Activated CD8-positive, alpha-beta T cell treated with anti-CD3 and anti-CD28 coated beads for 36 hours (primary cell): ENCODE measurements at regions not wholly inside any gene's neighbourhood (a gene's known extent, or its start where the extent isn't known, plus 50 kb on each side); places are given as distances from the start of the nearest gene placed in this dataset.

Experiments used
- ATAC-seq: fragments of 200-7000 bp; cut with Tn5 transposase; one replicate; pipeline ENCODE4 v1.10.0; 2021; ENCODE audit warnings: mild to moderate bottlenecking, moderate library complexity
- CTCF ChIA-PET: fragments of 350-600 bp; sonication (Branson Sonifier 250); formaldehyde crosslinking; loops from one replicate; lab custom pipeline; 2021; ENCODE audit warnings: antibody characterized with exemption; lab: Charles Lee
- POLR2A ChIA-PET: fragments of 350-600 bp; sonication (Branson Sonifier 250); formaldehyde crosslinking; loops from one replicate; lab custom pipeline; 2021; ENCODE audit warnings: antibody characterized with exemption; lab: Charles Lee
- DNase-seq: peaks from one replicate; pipeline ENCODE4 v3.0.0-alpha.2; 2020
- H3K27ac Mint-ChIP-seq: one replicate; pipeline ENCODE4 v1.8.0; 2021; ENCODE audit warnings: mild to moderate bottlenecking, mixed read lengths
- H3K27me3 Mint-ChIP-seq: one replicate; pipeline ENCODE4 v1.8.0; 2021; ENCODE audit warnings: mixed read lengths
- H3K36me3 Mint-ChIP-seq: one replicate; pipeline ENCODE4 v1.8.0; 2021; ENCODE audit warnings: low read depth, mixed read lengths
- H3K4me1 Mint-ChIP-seq: one replicate; pipeline ENCODE4 v1.8.0; 2021; ENCODE audit warnings: low read depth, mixed read lengths
- H3K4me3 Mint-ChIP-seq: one replicate; pipeline ENCODE4 v1.8.0; 2021; ENCODE audit warnings: mild to moderate bottlenecking, moderate library complexity, mixed read lengths
- H3K9me3 Mint-ChIP-seq: one replicate; pipeline ENCODE4 v1.8.0; 2021; ENCODE audit warnings: mixed read lengths
- intact Hi-C: fragments of 100-400 bp; cut with micrococcal nuclease; formaldehyde crosslinking; loops from one replicate; pipeline ENCODE4 v1.10.0; 2022
- TF ChIP-seq, protein P1 (sequence below): fragments of 200-600 bp; IDR thresholded peaks from one replicate; pipeline ENCODE4 v1.8.0; 2022; ENCODE audit warnings: antibody characterized with exemption, mild to moderate bottlenecking

DNA sequence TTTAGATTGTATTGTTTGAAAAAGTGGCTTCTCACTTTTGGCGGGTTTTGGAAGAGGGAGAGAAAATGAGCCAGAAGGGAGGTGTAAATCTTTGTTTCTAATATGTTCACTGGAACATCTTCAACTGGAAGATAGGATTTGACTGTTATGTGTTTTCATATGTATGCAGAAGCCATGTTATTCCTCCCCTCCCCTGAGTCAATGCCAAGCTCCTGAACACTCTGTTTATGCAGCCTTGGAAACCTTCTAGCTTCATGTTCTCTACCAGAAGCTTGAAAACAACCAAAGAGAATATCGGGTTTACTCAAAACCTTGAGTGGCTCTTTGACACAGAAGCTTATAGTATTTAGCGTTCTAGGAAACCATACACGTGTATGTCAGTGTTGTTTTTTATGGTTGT is 279.1 kb downstream of the PRL start:
- DNase-seq, result no peak
- Mint-ChIP-seq H3K36me3 (peaks cover 2% of the 10 kb centered on the region), H3K4me3 (no peak overlapping the region), H3K27me3 (no peaks in the 10 kb centered on the region), H3K27ac (no peak overlapping the region), H3K9me3 (peaks cover 2% of the 10 kb centered on the region), H3K4me1 (no peaks in the 10 kb centered on the region)
- POLR2A ChIA-PET, result interaction anchor here (0.6 kb wide), 1 partner anchor 31 kb away, joined by 3 read pairs; no protein-coding TSS in a partner anchor
- CTCF ChIA-PET, result interaction anchor here (1.4 kb wide), 1 partner anchor 18 kb away, joined by 4 read pairs; no protein-coding TSS in a partner anchor
- ATAC-seq, result no peak
- intact Hi-C loops, result no loop called here
- TF ChIP-seq, protein P1, sequence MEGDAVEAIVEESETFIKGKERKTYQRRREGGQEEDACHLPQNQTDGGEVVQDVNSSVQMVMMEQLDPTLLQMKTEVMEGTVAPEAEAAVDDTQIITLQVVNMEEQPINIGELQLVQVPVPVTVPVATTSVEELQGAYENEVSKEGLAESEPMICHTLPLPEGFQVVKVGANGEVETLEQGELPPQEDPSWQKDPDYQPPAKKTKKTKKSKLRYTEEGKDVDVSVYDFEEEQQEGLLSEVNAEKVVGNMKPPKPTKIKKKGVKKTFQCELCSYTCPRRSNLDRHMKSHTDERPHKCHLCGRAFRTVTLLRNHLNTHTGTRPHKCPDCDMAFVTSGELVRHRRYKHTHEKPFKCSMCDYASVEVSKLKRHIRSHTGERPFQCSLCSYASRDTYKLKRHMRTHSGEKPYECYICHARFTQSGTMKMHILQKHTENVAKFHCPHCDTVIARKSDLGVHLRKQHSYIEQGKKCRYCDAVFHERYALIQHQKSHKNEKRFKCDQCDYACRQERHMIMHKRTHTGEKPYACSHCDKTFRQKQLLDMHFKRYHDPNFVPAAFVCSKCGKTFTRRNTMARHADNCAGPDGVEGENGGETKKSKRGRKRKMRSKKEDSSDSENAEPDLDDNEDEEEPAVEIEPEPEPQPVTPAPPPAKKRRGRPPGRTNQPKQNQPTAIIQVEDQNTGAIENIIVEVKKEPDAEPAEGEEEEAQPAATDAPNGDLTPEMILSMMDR, result no peak

DNA sequence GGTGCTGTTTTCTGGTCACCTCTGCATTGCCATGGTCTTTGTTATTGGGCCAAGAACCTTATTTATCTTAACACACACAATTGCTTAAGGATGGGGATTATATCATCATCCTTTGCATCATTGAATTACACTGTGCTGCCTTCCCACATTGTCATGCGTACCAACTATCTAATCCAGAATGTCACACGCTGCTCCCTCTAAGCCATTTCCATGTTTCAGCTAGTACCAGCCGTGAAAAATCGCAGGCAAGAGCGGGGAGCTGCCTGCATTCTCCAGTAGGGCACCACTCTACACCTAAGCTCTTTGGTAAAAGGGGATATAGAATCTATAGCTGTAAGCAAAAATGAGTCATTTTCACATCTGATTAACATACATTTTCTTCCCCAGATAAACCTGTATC is 277.0 kb downstream of the PRL start:
- ATAC-seq (no peak), DNase-seq (no peak)
- POLR2A ChIA-PET, result no interaction called here
- H3K27ac Mint-ChIP-seq, result no peak overlapping the region
- H3K36me3 Mint-ChIP-seq, result peaks cover 2% of the 10 kb centered on the region
- H3K4me3 Mint-ChIP-seq, result no peak overlapping the region
- H3K27me3 Mint-ChIP-seq, result no peaks in the 10 kb centered on the region
- intact Hi-C loops, result no loop called here
- CTCF ChIA-PET, result no interaction called here
- no peaks in the 10 kb centered on the region for H3K4me1 Mint-ChIP-seq
- TF ChIP-seq, protein P1, result no peak
- H3K9me3 Mint-ChIP-seq, result peaks cover 2% of the 10 kb centered on the region

DNA sequence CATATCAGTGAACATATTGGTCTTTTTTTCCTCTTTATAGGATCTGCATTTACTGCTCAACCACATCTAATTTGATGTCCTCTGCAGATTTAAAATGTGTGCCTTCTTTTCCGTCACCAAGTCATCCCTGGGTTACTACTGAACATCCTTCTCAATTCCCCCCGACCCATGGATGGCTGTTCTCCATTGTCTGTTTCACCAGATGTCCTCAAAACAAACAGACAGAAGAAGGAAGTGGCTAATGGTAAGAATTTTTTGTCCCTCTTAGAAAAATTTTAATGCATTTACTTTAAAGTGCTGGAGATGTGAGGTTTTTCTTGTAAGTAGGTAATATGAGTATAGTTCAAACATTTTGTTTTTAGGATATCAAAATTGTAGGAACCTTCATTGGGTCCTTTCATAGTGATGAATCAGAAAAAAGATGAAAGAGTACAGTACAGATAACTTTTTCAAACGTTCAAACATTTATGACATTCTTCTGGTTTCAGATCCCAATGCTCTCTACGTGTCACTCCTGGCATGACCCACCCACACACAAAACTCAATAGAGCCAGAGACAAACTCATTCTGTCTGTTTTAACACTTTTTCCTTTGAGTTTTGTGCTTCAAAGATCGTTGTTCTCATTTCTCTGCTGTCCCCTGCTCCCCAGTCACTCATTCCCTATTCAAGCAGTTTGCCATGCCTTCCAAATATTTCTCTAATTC is 276.4 kb downstream of the PRL start:
- no peak overlapping the region for H3K4me3 Mint-ChIP-seq

DNA sequence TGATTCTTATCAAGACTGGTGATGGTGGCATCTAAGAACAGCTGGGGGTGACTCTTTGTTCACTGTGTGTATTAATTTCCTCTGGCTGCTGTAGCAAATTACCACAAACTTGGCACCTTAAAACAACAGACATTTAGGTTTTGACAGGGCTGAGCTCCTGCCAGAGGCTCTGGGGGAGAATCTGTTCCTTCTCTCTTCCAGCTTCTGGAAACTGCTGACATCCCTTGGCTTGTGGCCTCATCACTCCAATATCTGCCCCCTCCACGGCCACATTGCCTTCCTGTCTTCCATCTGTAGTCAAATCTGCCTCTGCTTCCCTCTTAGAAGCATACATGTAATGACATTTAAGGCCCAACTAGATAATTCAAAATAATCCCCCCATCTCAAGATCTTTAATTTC is 274.9 kb downstream of the PRL start:
- intact Hi-C loops, result no loop called here
- H3K4me1 Mint-ChIP-seq, result peaks cover 15% of the 10 kb centered on the region
- H3K27ac Mint-ChIP-seq, result no peak overlapping the region
- DNase-seq (no peak), ATAC-seq (no peak)
- H3K27me3 Mint-ChIP-seq, result no peaks in the 10 kb centered on the region
- TF ChIP-seq, protein P1, result no peak
- peaks cover 2% of the 10 kb centered on the region for H3K9me3 Mint-ChIP-seq
- H3K36me3 Mint-ChIP-seq, result peaks cover 2% of the 10 kb centered on the region
- ChIA-PET CTCF (no interaction called here), POLR2A (no interaction called here)
- H3K4me3 Mint-ChIP-seq, result no peak overlapping the region

More for the DNA sequence above, 276.4 kb downstream of the PRL start:
- no peak for DNase-seq
- CTCF ChIA-PET, result no interaction called here
- peaks cover 2% of the 10 kb centered on the region for H3K36me3 Mint-ChIP-seq
- peaks cover 6% of the 10 kb centered on the region for H3K4me1 Mint-ChIP-seq
- TF ChIP-seq, protein P1, result no peak
- no peak overlapping the region for H3K27ac Mint-ChIP-seq
- H3K9me3 Mint-ChIP-seq, result peaks cover 2% of the 10 kb centered on the region
- ATAC-seq, result no peak
- POLR2A ChIA-PET, result no interaction called here
- no peaks in the 10 kb centered on the region for H3K27me3 Mint-ChIP-seq
- intact Hi-C loops, result no loop called here

DNA sequence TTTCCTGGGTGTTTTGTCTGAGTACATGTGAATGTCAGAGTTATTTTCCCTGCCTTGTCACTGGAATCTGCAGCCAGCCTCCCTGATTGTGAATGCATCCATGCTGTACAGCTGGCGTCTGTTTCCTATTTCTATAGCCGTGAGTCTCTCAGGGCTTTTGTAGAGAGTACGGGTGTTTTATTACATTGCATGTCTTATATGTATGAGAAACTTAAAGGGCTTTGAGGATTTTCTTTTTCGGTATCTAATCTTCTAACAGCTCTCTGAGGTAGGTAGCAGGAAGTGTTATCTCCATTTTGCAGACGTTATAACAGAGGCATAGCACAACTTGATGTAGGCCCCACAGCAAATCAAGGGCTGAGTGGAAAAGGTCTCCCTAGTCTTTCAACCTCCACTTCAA is 272.9 kb downstream of the PRL start:
- H3K27me3 Mint-ChIP-seq, result no peaks in the 10 kb centered on the region
- ATAC-seq (no peak), DNase-seq (no peak)
- H3K9me3 Mint-ChIP-seq, result peaks cover 2% of the 10 kb centered on the region
- intact Hi-C loops, result no loop called here
- TF ChIP-seq, protein P1, result no peak
- ChIA-PET CTCF (no interaction called here), POLR2A (no interaction called here)
- no peak overlapping the region for H3K27ac Mint-ChIP-seq
- no peak overlapping the region for H3K4me3 Mint-ChIP-seq
- H3K36me3 Mint-ChIP-seq, result peaks cover 2% of the 10 kb centered on the region
- peaks cover 23% of the 10 kb centered on the region for H3K4me1 Mint-ChIP-seq
